ENCODE measurements at regions not wholly inside any gene's neighbourhood (a gene's known extent, or its start where the extent isn't known, plus 50 kb on each side); places are given as distances from the start of the nearest gene placed in this dataset.

- H2AFZ ChIP-seq (ENCODE audit: low read depth): no peak overlapping the region
- H3K27ac ChIP-seq: no peak overlapping the region
- H3K4me3 ChIP-seq (IDR thresholded peaks at IDR 0.05; ENCODE audit: insufficient read depth, low read depth, low read length): no peak overlapping the region
- H3K4me1 ChIP-seq (ENCODE audit: low read depth, poor library complexity, severe bottlenecking): no peaks in the 10 kb centered on the region
- H4K20me1 ChIP-seq (ENCODE audit: insufficient read depth): no peaks in the 10 kb centered on the region
- H3K27me3 ChIP-seq (ENCODE audit: insufficient read depth, low read depth): no peaks in the 10 kb centered on the region
- H3K9ac ChIP-seq: no peak overlapping the region
- H3K4me2 ChIP-seq: no peak overlapping the region
- no peaks in the 10 kb centered on the region for H3K36me3 ChIP-seq (ENCODE audit: insufficient read depth)
- no peaks in the 10 kb centered on the region for H3K79me2 ChIP-seq (ENCODE audit: insufficient read depth, low read depth)
- no peak for TF ChIP-seq CTCF (conservative IDR thresholded peaks at IDR 0.05; ENCODE audit: low read depth, low read length)
These were observed 1128.9 kb upstream of the NXPH2 start for GRCh38 chr2:139909136-139909535.

GRCh38 chr2:139905624-139906023 lies 1125.4 kb upstream of the NXPH2 start:
- no peak overlapping the region for H3K9ac ChIP-seq
- H3K27me3 ChIP-seq (ENCODE audit: insufficient read depth, low read depth): no peaks in the 10 kb centered on the region
- no peak overlapping the region for H3K4me3 ChIP-seq (IDR thresholded peaks at IDR 0.05; ENCODE audit: insufficient read depth, low read depth, low read length)
- H3K79me2 ChIP-seq (ENCODE audit: insufficient read depth, low read depth): no peaks in the 10 kb centered on the region
- no peaks in the 10 kb centered on the region for H3K4me1 ChIP-seq (ENCODE audit: low read depth, poor library complexity, severe bottlenecking)
- no peak overlapping the region for H2AFZ ChIP-seq (ENCODE audit: low read depth)
- no peak overlapping the region for H3K27ac ChIP-seq
- TF ChIP-seq CTCF (conservative IDR thresholded peaks at IDR 0.05; ENCODE audit: low read depth, low read length): no peak
- no peaks in the 10 kb centered on the region for H3K36me3 ChIP-seq (ENCODE audit: insufficient read depth)
- H4K20me1 ChIP-seq (ENCODE audit: insufficient read depth): no peaks in the 10 kb centered on the region
- H3K4me2 ChIP-seq: no peak overlapping the region

DNA sequence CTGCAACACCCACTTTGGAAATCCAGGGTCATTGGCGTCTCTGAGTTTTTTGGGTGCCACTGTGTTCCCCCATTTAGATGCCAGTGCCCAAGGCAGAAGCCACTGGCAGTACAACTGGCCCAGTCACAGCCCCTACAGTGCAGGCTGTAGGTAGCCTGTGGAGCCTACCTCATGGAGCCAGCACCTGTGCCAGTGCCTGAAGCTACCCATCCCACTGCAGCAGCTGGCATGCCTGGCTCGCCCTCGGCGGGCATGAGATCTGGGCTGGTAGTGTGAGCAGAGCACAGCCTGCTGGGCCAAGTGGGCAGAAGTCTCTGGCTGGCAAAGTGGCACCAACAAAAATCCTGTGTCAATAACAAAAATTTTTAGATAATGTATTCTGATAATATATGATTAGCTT lies 1111.4 kb upstream of the NXPH2 start:
- no peak overlapping the region for H3K9ac ChIP-seq
- no peaks in the 10 kb centered on the region for H3K36me3 ChIP-seq (ENCODE audit: insufficient read depth)
- no peak overlapping the region for H3K4me3 ChIP-seq (IDR thresholded peaks at IDR 0.05; ENCODE audit: insufficient read depth, low read depth, low read length)
- no peak for TF ChIP-seq CTCF (conservative IDR thresholded peaks at IDR 0.05; ENCODE audit: low read depth, low read length)
- no peaks in the 10 kb centered on the region for H3K27me3 ChIP-seq (ENCODE audit: insufficient read depth, low read depth)
- H3K4me1 ChIP-seq (ENCODE audit: low read depth, poor library complexity, severe bottlenecking): no peaks in the 10 kb centered on the region
- no peaks in the 10 kb centered on the region for H3K79me2 ChIP-seq (ENCODE audit: insufficient read depth, low read depth)
- no peak overlapping the region for H3K4me2 ChIP-seq
- no peak overlapping the region for H3K27ac ChIP-seq
- H4K20me1 ChIP-seq (ENCODE audit: insufficient read depth): no peaks in the 10 kb centered on the region
- no peak overlapping the region for H2AFZ ChIP-seq (ENCODE audit: low read depth)

DNA sequence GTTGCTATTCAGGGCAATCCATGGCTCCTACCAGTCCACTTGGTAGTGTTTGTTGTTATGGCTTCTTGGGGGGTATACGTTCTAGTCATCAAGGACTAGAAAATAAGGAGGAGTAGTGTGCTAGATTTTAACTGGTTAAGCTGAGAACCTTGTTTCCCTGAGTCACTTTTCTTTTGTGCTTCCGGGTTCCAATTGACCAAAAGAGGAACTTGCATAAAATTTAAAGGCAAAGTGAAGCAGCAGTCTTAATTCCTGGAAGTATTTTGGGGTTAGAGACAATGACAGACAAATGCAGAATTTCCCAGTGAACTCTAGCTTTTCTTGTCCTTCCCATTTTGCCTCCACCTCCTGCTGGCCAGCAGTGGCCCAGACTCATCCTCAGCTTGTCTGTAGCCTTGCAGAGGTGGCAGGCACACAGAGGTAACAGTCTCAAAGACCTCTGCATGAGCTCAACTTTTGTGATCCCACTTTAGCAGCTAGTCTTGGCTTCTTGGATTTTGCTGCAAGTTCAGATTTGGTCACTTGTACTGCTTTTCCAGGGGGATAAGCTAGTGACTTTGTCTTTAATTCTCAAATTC lies 1105.8 kb upstream of the NXPH2 start:
- no peak overlapping the region for H3K27ac ChIP-seq
- no peak overlapping the region for H3K4me2 ChIP-seq
- no peaks in the 10 kb centered on the region for H4K20me1 ChIP-seq (ENCODE audit: insufficient read depth)
- no peak overlapping the region for H2AFZ ChIP-seq (ENCODE audit: low read depth)
- H3K79me2 ChIP-seq (ENCODE audit: insufficient read depth, low read depth): no peaks in the 10 kb centered on the region
- H3K36me3 ChIP-seq (ENCODE audit: insufficient read depth): no peaks in the 10 kb centered on the region
- H3K27me3 ChIP-seq (ENCODE audit: insufficient read depth, low read depth): no peaks in the 10 kb centered on the region
- H3K4me1 ChIP-seq (ENCODE audit: low read depth, poor library complexity, severe bottlenecking): no peaks in the 10 kb centered on the region
- H3K9ac ChIP-seq: no peak overlapping the region
- H3K4me3 ChIP-seq (IDR thresholded peaks at IDR 0.05; ENCODE audit: insufficient read depth, low read depth, low read length): no peak overlapping the region
- TF ChIP-seq CTCF (conservative IDR thresholded peaks at IDR 0.05; ENCODE audit: low read depth, low read length): no peak
